ENCODE measurements at regions not wholly inside any gene's neighbourhood (a gene's known extent, or its start where the extent isn't known, plus 50 kb on each side); places are given as distances from the start of the nearest gene placed in this dataset.

DNA sequence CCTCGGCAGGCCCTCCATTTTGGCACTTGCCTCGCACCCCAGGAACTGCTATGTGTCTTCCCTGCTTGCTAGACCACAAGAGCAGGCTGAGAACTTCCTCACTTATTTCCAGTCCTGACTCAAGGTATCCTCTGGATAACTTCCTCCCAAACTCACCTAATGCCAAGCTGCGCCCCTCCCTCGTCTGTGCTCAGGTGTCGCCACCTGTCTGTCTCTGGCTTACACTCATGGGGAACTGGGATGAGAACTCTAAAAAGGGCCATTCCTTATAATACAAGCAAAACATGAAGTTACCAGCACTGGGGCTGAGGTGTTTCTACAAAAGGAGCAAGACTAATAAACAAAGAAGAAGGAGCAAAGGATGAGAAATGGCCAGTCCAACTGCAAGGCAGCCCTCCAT lies 191.5 kb upstream of the RMP24 start:
- Histone ChIP-seq H3K9ac (replicated peaks; ENCODE audit: extremely low read depth, insufficient read depth, low read length) (no peak overlapping the region), H3K4me1 (ENCODE audit: control insufficient read depth, extremely low read depth, insufficient read depth, low read length) (no peaks in the 10 kb centered on the region), H3K36me3 (ENCODE audit: control insufficient read depth in 2 of 2, extremely low read depth in 1 of 2, insufficient read depth in 2 of 2, low read length in 2 of 2) (no peaks in the 10 kb centered on the region), H3K4me2 (ENCODE audit: insufficient read depth, low read length) (no peak overlapping the region), H3K9me1 (replicated peaks; ENCODE audit: control insufficient read depth, extremely low read depth, insufficient read depth, low read length) (no peaks in the 10 kb centered on the region), H3K79me2 (ENCODE audit: control insufficient read depth, insufficient read depth, low read length) (no peaks in the 10 kb centered on the region), H3K9me3 (replicated peaks; ENCODE audit: control insufficient read depth, insufficient read depth, low read length) (no peaks in the 10 kb centered on the region), H3K4me3 (replicated peaks in 1 of 3; ENCODE audit: insufficient read depth in 1 of 3, low read depth in 1 of 3, low read length in 3 of 3) (no peak overlapping the region), H3K27me3 (ENCODE audit: control insufficient read depth in 2 of 2, insufficient read depth in 2 of 2, low read length in 2 of 2) (peaks cover 2 to 14% of the 10 kb centered on the region in 2 experiments), H2AFZ (ENCODE audit: low read depth, low read length) (no peak overlapping the region), H3K27ac (ENCODE audit: insufficient read depth, low read depth, low read length) (no peak overlapping the region), H4K20me1 (replicated peaks; ENCODE audit: control insufficient read depth, extremely low read depth, insufficient read depth, low read length) (no peaks in the 10 kb centered on the region)
- TF ChIP-seq, protein P1, sequence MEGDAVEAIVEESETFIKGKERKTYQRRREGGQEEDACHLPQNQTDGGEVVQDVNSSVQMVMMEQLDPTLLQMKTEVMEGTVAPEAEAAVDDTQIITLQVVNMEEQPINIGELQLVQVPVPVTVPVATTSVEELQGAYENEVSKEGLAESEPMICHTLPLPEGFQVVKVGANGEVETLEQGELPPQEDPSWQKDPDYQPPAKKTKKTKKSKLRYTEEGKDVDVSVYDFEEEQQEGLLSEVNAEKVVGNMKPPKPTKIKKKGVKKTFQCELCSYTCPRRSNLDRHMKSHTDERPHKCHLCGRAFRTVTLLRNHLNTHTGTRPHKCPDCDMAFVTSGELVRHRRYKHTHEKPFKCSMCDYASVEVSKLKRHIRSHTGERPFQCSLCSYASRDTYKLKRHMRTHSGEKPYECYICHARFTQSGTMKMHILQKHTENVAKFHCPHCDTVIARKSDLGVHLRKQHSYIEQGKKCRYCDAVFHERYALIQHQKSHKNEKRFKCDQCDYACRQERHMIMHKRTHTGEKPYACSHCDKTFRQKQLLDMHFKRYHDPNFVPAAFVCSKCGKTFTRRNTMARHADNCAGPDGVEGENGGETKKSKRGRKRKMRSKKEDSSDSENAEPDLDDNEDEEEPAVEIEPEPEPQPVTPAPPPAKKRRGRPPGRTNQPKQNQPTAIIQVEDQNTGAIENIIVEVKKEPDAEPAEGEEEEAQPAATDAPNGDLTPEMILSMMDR (IDR thresholded peaks at IDR 0.05; ENCODE audit: extremely low read depth in 1 of 2, insufficient read depth in 1 of 2, low read depth in 1 of 2, low read length in 2 of 2), result no peak
- TF ChIP-seq MAX (IDR thresholded peaks at IDR 0.05; ENCODE audit: insufficient read depth, insufficient read length) (no peak), FOS (IDR thresholded peaks at IDR 0.05; ENCODE audit: borderline replicate concordance, insufficient read depth, low read length) (no peak), JUN (IDR thresholded peaks at IDR 0.05; ENCODE audit: borderline replicate concordance, insufficient read depth, insufficient read length, low read depth) (no peak), EZH2 (IDR thresholded peaks at IDR 0.05; ENCODE audit: borderline replicate concordance, low read depth, low read length, severe bottlenecking) (no peak), GATA2 (IDR thresholded peaks at IDR 0.05; ENCODE audit: insufficient read depth, insufficient read length, low read depth, low read length) (no peak), POLR2AphosphoS5 (IDR thresholded peaks at IDR 0.05; ENCODE audit: insufficient read depth, low read depth, low read length) (no peak), POLR2A (IDR thresholded peaks at IDR 0.05; ENCODE audit: low read depth, low read length) (no peak), MYC (IDR thresholded peaks at IDR 0.05; ENCODE audit: low read depth, low read length) (no peak)
- intact Hi-C loops (cut with micrococcal nuclease), result no loop called here
- no TSS peak for BruUV-seq (replicated peaks)
- ChIA-PET POLR2A (no interaction called here), CTCF (no interaction called here)
- dilution Hi-C loops (cut with MboI; ENCODE audit: extremely low pct_ligation_motif_present, low sequenced_read_pairs), result no loop called here
- DNase-seq (ENCODE audit: low read depth, low spot score) (no peak), FAIRE-seq (no peak)

Data from endothelial cell of umbilical vein (primary cell).